Mesothelial cell of epicardium (in vitro differentiated cells): ENCODE measurements at regions not wholly inside any gene's neighbourhood (a gene's known extent, or its start where the extent isn't known, plus 50 kb on each side); places are given as distances from the start of the nearest gene placed in this dataset.
"Not testable (repeated sequence)": the region's sequence is repeated elsewhere in the genome, so short reads cannot be mapped to it uniquely, and the experiment has no call there.

Source experiments
- DNase-seq, 2 experiments: peaks; one replicate each; pipeline ENCODE4 v3.0.0; 2021; ENCODE audit warnings: low spot score in 2 of 2; ENCODE audit not compliant: unreplicated experiment in 2 of 2
- H3K27ac Mint-ChIP-seq: 2 replicates; pipeline ENCODE4 v1.8.0; 2021; ENCODE audit warnings: mixed read lengths
- H3K27me3 Mint-ChIP-seq: 2 replicates; pipeline ENCODE4 v1.8.0; 2021; ENCODE audit warnings: low read depth, mixed read lengths
- H3K36me3 Mint-ChIP-seq: 2 replicates; pipeline ENCODE4 v1.8.0; 2021; ENCODE audit warnings: mixed read lengths
- H3K4me1 Mint-ChIP-seq: 2 replicates; pipeline ENCODE4 v1.8.0; 2021; ENCODE audit warnings: mixed read lengths
- H3K4me3 Mint-ChIP-seq: 2 replicates; pipeline ENCODE4 v1.8.0; 2021; ENCODE audit warnings: mild to moderate bottlenecking, moderate library complexity, mixed read lengths
- H3K9me3 Mint-ChIP-seq: 2 replicates; pipeline ENCODE4 v1.8.0; 2021; ENCODE audit warnings: mixed read lengths
- CTCF ChIP-seq: fragments of 200-600 bp; sonication (generic); IDR thresholded peaks from one replicate; pipeline ENCODE4 v1.5.0; 2021; ENCODE audit warnings: antibody characterized with exemption; ENCODE audit not compliant: unreplicated experiment

GRCh38 chr14:105644457-105644856 is 118.1 kb downstream of the TMEM121 start:
- not testable (repeated sequence) for H3K27me3 Mint-ChIP-seq, H3K4me3 Mint-ChIP-seq, DNase-seq, H3K27ac Mint-ChIP-seq, H3K4me1 Mint-ChIP-seq, H3K36me3 Mint-ChIP-seq
- H3K9me3 Mint-ChIP-seq, result peaks cover 14% of the 10 kb centered on the region

- not testable (repeated sequence) for H3K27ac Mint-ChIP-seq, H3K27me3 Mint-ChIP-seq
- H3K9me3 Mint-ChIP-seq, result peaks cover 15% of the 10 kb centered on the region
Observed at GRCh38 chr14:105644891-105645290, 118.5 kb downstream of the TMEM121 start.

GRCh38 chr14:105645389-105645788 is 119.0 kb downstream of the TMEM121 start:
- H3K27ac Mint-ChIP-seq, H3K36me3 Mint-ChIP-seq, DNase-seq, H3K4me3 Mint-ChIP-seq, H3K27me3 Mint-ChIP-seq, H3K4me1 Mint-ChIP-seq: not testable (repeated sequence)
- H3K9me3 Mint-ChIP-seq, result peaks cover 15% of the 10 kb centered on the region

More at GRCh38 chr14:105644891-105645290, 118.5 kb downstream of the TMEM121 start:
- not testable (repeated sequence) for DNase-seq, H3K36me3 Mint-ChIP-seq, H3K4me3 Mint-ChIP-seq, H3K4me1 Mint-ChIP-seq

GRCh38 chr14:105646175-105646574 is 119.8 kb downstream of the TMEM121 start:
- H3K36me3 Mint-ChIP-seq, result no peaks in the 10 kb centered on the region
- no peak overlapping the region for H3K4me3 Mint-ChIP-seq
- DNase-seq, result no peak
- peaks cover 15% of the 10 kb centered on the region for H3K9me3 Mint-ChIP-seq
- TF ChIP-seq CTCF, result no peak
- H3K27me3 Mint-ChIP-seq, result no peaks in the 10 kb centered on the region
- no peak overlapping the region for H3K27ac Mint-ChIP-seq
- no peaks in the 10 kb centered on the region for H3K4me1 Mint-ChIP-seq

- not testable (repeated sequence) for H3K36me3 Mint-ChIP-seq, H3K27me3 Mint-ChIP-seq, H3K4me3 Mint-ChIP-seq, DNase-seq, H3K27ac Mint-ChIP-seq, H3K4me1 Mint-ChIP-seq
- peaks cover 18% of the 10 kb centered on the region for H3K9me3 Mint-ChIP-seq
Observed at GRCh38 chr14:105646711-105647281, 120.4 kb downstream of the TMEM121 start.

- H3K9me3 Mint-ChIP-seq, result peaks cover 19% of the 10 kb centered on the region
- H3K4me3 Mint-ChIP-seq, H3K27me3 Mint-ChIP-seq, H3K27ac Mint-ChIP-seq, H3K4me1 Mint-ChIP-seq, H3K36me3 Mint-ChIP-seq, DNase-seq: not testable (repeated sequence)
Observed at GRCh38 chr14:105647426-105647783, 121.0 kb downstream of the TMEM121 start.

- peaks cover 20% of the 10 kb centered on the region for H3K9me3 Mint-ChIP-seq
- no peak overlapping the region for H3K4me3 Mint-ChIP-seq
- H3K27me3 Mint-ChIP-seq, result no peaks in the 10 kb centered on the region
- no peak for TF ChIP-seq CTCF
- H3K27ac Mint-ChIP-seq, result no peak overlapping the region
- no peak for DNase-seq
- H3K4me1 Mint-ChIP-seq, result no peaks in the 10 kb centered on the region
- no peaks in the 10 kb centered on the region for H3K36me3 Mint-ChIP-seq
Observed at GRCh38 chr14:105647784-105648608, 121.6 kb downstream of the TMEM121 start.

GRCh38 chr14:105648609-105649535 is 122.5 kb downstream of the TMEM121 start:
- peaks cover 20% of the 10 kb centered on the region for H3K9me3 Mint-ChIP-seq
- H3K36me3 Mint-ChIP-seq, H3K27ac Mint-ChIP-seq, H3K4me1 Mint-ChIP-seq, DNase-seq, H3K27me3 Mint-ChIP-seq, H3K4me3 Mint-ChIP-seq: not testable (repeated sequence)

- H3K4me3 Mint-ChIP-seq, H3K4me1 Mint-ChIP-seq, H3K27ac Mint-ChIP-seq, DNase-seq, H3K27me3 Mint-ChIP-seq, H3K36me3 Mint-ChIP-seq: not testable (repeated sequence)
- peaks cover 32% of the 10 kb centered on the region for H3K9me3 Mint-ChIP-seq
Observed at GRCh38 chr14:105652317-105652716, 125.9 kb downstream of the TMEM121 start.

GRCh38 chr14:105653921-105654320 is 127.5 kb downstream of the TMEM121 start:
- not testable (repeated sequence) for H3K27ac Mint-ChIP-seq, H3K36me3 Mint-ChIP-seq, H3K27me3 Mint-ChIP-seq, DNase-seq, H3K4me3 Mint-ChIP-seq, H3K4me1 Mint-ChIP-seq
- H3K9me3 Mint-ChIP-seq, result peaks cover 45% of the 10 kb centered on the region

GRCh38 chr14:105659255-105659654 is 132.9 kb downstream of the TMEM121 start:
- not testable (repeated sequence) for H3K4me3 Mint-ChIP-seq

More at GRCh38 chr14:105659255-105659654, 132.9 kb downstream of the TMEM121 start:
- H3K9me3 Mint-ChIP-seq, result peaks cover 52% of the 10 kb centered on the region
- H3K36me3 Mint-ChIP-seq, DNase-seq, H3K27ac Mint-ChIP-seq, H3K4me1 Mint-ChIP-seq, H3K27me3 Mint-ChIP-seq: not testable (repeated sequence)
